Stomach smooth muscle (tissue), 2 donors: ENCODE measurements at regions not wholly inside any gene's neighbourhood (a gene's known extent, or its start where the extent isn't known, plus 50 kb on each side); places are given as distances from the start of the nearest gene placed in this dataset.

Experiments
- H3K27ac ChIP-seq: one replicate; pipeline ENCODE4 v1.7.0; 2013; ENCODE audit warnings: mild to moderate bottlenecking, low read length, inconsistent platforms
- H3K27me3 ChIP-seq, 2 donors: one replicate each; pipeline ENCODE4 v1.7.0; 2013; ENCODE audit warnings: low read length in 2 of 2; ENCODE audit not compliant: insufficient read depth in 2 of 2, control insufficient read depth in 1 of 2
- H3K36me3 ChIP-seq, 2 donors: one replicate each; pipeline ENCODE4 v1.7.0; 2013; ENCODE audit warnings: low read length in 2 of 2; ENCODE audit not compliant: control insufficient read depth in 2 of 2, insufficient read depth in 2 of 2
- H3K4me1 ChIP-seq: one replicate; pipeline ENCODE4 v1.7.0; 2013; ENCODE audit warnings: low read length; ENCODE audit not compliant: control insufficient read depth, insufficient read depth
- H3K4me3 ChIP-seq, 2 donors: one replicate each; pipeline ENCODE4 v1.7.0; 2013; ENCODE audit warnings: low read length in 2 of 2
- H3K9ac ChIP-seq, 2 donors: one replicate each; pipeline ENCODE4 v1.7.0; 2013; ENCODE audit warnings: low read length in 2 of 2, mild to moderate bottlenecking in 1 of 2
- H3K9me3 ChIP-seq, 2 donors: one replicate each; pipeline ENCODE4 v1.7.0; 2013; ENCODE audit warnings: low read length in 2 of 2; ENCODE audit not compliant: control insufficient read depth in 2 of 2
- donor health status: healthy.
- donor health status: Pancreatic carcinoma.

DNA sequence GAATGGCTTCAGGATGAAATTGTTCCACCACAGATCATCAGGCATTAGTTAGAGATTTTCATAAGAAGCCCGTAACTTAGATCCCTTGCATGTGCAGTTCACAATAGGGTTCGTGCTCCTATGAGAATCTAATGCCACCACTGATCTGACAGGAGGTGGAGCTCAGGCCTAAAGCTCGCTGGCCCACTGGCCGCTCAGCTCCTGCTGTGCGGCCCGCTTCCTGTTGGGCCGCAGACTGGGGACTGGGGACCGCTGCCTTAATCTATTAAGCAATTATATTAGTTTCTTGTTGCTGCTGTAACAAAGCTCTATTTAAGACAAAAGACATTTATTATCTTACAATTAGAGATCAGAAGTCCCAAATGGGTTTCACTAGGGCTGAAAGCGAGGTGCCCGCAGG lies 205.6 kb downstream of the LARP7 start:
- no peaks in the 10 kb centered on the region for H3K4me1 ChIP-seq
- no peaks in the 10 kb centered on the region for H3K27me3 ChIP-seq
- H3K27ac ChIP-seq, result no peak overlapping the region
- no peaks in the 10 kb centered on the region for H3K36me3 ChIP-seq
- H3K9me3 ChIP-seq, result no peaks in the 10 kb centered on the region
- no peak overlapping the region for H3K4me3 ChIP-seq
- no peak overlapping the region for H3K9ac ChIP-seq

DNA sequence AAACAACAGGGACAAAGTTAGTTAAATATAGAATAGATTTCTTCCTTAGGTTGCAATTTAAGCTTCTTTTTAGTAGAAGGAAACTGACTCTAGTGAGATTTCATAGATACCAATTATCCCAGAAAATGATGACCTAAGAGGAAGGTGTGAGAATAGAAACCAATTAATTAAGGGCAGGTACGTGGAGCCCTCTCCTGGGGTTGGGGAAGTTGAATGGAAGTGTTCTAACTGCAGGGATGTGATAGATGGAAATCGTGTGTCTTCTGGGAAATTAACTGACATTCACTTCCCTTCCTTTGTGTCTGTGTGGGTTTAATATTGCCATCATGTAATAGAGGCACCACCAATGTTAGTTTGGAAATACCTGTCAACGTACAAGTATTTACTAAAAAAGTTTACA lies 204.1 kb upstream of the ANK2 start:
- no peak overlapping the region for H3K4me3 ChIP-seq

DNA sequence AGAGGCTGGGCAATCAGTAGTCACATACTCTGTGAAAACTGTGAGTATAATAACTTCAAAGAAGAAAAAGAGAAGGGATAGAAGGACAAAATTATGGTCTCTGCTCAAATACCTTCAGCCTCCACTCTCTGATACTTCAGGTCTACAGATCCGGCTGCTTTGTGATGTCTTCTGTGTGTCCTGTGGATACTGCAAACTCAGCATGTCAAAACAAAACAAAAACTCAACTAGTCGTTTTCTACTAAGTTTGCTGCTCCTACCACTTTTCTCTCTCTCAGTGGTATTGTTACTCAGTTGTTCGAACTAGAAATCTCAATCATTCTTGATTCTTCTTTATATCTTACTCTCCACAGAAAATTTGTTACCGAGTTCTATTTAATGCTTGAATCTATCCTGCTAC lies 202.4 kb upstream of the ANK2 start:
- peaks cover 2% of the 10 kb centered on the region for H3K4me1 ChIP-seq
- no peak overlapping the region for H3K4me3 ChIP-seq
- no peaks in the 10 kb centered on the region for H3K27me3 ChIP-seq

More for the DNA sequence above, 204.1 kb upstream of the ANK2 start:
- H3K9ac ChIP-seq, result no peak overlapping the region
- no peaks in the 10 kb centered on the region for H3K27me3 ChIP-seq
- no peaks in the 10 kb centered on the region for H3K9me3 ChIP-seq
- H3K27ac ChIP-seq, result no peak overlapping the region
- H3K4me1 ChIP-seq, result peaks cover 2% of the 10 kb centered on the region
- no peaks in the 10 kb centered on the region for H3K36me3 ChIP-seq

DNA sequence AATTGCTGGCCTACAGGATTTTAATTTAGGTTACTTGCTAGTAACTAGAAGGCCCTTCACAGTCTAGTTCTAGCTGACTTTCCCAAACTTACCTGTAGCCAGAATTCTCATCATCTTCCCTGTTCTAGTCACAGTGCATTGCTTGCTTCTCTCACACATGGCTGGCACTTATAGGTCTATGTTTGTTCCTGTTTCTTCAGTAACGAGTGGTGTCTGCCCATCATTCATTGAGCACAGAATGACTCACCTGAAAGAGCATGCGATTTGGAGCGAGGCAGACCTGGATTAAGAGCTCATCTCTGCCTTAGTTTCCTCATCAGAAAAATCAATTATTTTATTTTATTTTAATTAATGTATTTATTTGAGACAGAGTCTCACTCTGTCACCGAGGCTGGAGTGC lies 201.7 kb upstream of the ANK2 start:
- Histone ChIP-seq H3K36me3 (no peaks in the 10 kb centered on the region), H3K4me3 (no peak overlapping the region), H3K9ac (no peak overlapping the region), H3K27me3 (no peaks in the 10 kb centered on the region), H3K9me3 (no peaks in the 10 kb centered on the region), H3K27ac (no peak overlapping the region), H3K4me1 (peaks cover 2% of the 10 kb centered on the region)

More for the DNA sequence above, 202.4 kb upstream of the ANK2 start:
- H3K27ac ChIP-seq, result no peak overlapping the region
- no peaks in the 10 kb centered on the region for H3K9me3 ChIP-seq
- no peaks in the 10 kb centered on the region for H3K36me3 ChIP-seq
- H3K9ac ChIP-seq, result no peak overlapping the region

DNA sequence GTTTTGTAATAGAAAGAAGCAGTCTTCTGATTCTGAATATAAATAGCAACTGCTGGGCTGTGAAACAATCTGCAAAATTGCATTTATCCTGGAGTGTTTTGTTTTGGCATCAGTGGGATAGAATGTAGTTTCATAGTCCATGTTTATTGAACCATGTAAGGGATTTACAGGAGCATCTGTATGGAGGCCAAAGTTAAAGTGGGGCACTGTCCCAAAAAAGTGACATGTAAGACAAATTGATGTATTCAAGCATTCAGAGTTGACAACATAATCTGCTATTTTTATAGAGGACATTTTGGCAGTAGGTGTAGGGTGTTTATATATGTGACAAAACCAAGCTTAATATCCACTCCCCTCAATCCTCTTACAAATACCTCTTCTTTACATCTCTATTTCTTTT lies 200.5 kb upstream of the ANK2 start:
- no peaks in the 10 kb centered on the region for H3K36me3 ChIP-seq
- H3K4me3 ChIP-seq, result no peak overlapping the region
- no peaks in the 10 kb centered on the region for H3K27me3 ChIP-seq
- peak overlapping the region; percentile 32 for H3K27ac ChIP-seq
- no peak overlapping the region for H3K9ac ChIP-seq
- no peaks in the 10 kb centered on the region for H3K9me3 ChIP-seq
- peaks cover 2% of the 10 kb centered on the region for H3K4me1 ChIP-seq

DNA sequence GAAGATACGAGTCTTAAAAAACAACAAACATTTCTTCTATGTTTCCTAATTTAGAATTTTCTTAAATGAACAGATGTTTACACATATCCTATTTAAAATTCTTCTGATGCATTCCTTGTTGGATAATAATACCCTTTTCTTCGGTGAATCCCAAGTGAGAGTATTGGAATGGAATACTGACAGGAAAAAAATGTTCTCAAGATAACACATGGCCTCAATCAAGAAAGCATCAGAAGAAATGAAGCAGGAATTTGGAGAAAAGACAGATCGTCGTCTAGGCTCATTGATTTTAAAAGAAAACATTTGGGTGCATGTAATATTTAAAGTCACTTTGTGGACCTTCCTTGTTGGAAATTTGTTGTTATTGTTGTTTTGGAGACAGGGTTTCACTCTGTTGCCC lies 196.9 kb upstream of the ANK2 start:
- no peak overlapping the region for H3K27ac ChIP-seq
- no peak overlapping the region for H3K4me3 ChIP-seq
- peaks cover 7% of the 10 kb centered on the region for H3K4me1 ChIP-seq

DNA sequence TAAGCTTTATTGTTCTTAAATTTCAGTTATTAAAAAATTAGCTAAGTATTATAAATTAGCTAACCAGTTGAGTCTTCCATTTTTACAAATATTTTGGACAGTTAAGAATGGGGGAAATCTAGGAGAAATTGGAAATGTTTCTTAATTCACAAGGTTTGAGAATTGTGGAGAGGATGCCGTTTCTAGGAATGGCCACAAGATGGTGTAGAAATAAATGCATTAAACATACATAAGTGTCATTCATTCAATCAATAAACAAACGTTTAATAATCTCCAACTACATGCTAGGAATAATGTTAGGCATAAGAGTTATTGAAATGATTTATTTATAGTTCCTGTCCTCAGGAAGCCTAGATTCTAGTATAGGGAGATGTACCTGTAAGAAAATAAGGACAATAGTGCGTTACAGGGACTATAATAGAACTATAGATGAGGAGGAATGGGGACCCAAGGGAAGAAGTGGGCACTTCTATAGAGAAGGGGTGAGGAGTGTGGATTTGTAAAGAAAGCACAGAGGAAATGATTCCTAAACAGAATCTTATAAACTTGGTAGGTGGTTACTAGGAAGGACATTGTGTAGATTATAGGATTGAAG lies 195.7 kb upstream of the ANK2 start:
- no peak overlapping the region for H3K4me3 ChIP-seq
- peaks cover 5% of the 10 kb centered on the region for H3K4me1 ChIP-seq
- H3K9me3 ChIP-seq, result no peaks in the 10 kb centered on the region
- no peaks in the 10 kb centered on the region for H3K36me3 ChIP-seq
- H3K9ac ChIP-seq, result no peak overlapping the region
- no peaks in the 10 kb centered on the region for H3K27me3 ChIP-seq
- peak overlapping the region; percentile 53 for H3K27ac ChIP-seq

More for the DNA sequence above, 196.9 kb upstream of the ANK2 start:
- H3K27me3 ChIP-seq, result no peaks in the 10 kb centered on the region
- H3K9ac ChIP-seq, result no peak overlapping the region
- H3K36me3 ChIP-seq, result no peaks in the 10 kb centered on the region
- H3K9me3 ChIP-seq, result no peaks in the 10 kb centered on the region

DNA sequence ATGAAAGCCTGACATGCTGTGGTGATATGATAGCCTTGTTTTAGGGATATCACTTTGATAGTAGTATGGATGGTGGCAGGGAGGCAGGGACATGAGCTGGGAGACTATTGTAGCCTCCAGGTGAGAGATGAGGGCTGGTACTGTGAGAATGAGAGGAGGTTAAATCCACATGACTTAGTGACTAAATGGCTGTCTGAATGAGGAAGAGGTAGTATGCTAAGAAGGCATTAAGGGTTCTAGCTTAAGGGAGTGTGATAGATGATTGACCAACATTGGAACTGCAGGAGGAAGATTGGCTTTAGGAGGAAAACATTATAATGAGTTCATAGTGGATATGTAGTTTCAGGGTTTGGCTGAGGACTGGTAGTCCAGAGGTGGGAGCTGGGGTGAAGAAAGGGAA lies 195.0 kb upstream of the ANK2 start:
- Histone ChIP-seq H3K9ac (no peak overlapping the region), H3K27ac (peak overlapping the region; percentile 53), H3K4me3 (no peak overlapping the region), H3K27me3 (no peaks in the 10 kb centered on the region), H3K9me3 (no peaks in the 10 kb centered on the region), H3K36me3 (no peaks in the 10 kb centered on the region), H3K4me1 (peaks cover 5% of the 10 kb centered on the region)

DNA sequence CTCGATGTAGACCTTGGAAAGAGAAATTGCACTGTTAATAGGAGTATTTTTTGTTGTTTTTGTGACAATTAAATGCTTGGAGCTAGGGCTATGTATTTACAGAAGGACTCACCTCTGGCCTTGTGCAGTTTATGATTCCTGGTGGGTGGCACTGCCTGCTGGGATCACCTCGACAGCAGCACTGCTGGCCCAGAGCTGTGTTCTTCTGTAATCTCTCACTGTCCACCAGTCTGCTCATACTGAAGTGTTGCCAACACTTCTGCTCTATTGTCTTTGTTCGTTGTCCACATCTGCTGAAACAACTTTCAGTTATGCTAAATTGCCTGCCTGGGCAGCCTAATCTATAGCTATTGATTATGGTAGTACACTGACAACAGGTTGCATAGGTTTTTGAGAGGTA lies 194.4 kb upstream of the ANK2 start:
- Histone ChIP-seq H3K9ac (peak overlapping the region in 1 of 2 donors; percentile 29), H3K27me3 (no peaks in the 10 kb centered on the region), H3K4me3 (peak overlapping the region in 1 of 2 donors; percentile 5), H3K27ac (peak overlapping the region; percentile 42), H3K36me3 (no peaks in the 10 kb centered on the region), H3K9me3 (no peaks in the 10 kb centered on the region), H3K4me1 (peaks cover 5% of the 10 kb centered on the region)

DNA sequence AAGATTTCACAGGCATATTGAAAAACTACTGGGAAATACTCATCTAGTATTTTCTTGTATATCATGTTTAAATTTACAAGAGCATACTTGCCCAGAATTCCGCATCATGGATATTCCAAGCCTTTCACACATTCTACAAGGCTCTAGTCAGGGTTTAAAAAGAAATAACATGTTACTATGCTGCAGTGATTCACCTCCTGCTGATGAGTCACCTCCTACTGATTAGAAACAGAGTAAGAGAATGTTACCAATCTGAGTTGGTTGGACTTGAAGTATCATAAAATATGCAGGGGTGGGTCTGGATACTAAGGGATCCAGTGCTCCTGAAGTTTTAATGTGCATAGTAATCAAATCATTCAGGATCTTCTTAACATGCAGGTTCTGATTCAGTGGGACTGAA lies 192.0 kb upstream of the ANK2 start:
- Histone ChIP-seq H3K36me3 (no peaks in the 10 kb centered on the region), H3K27ac (no peak overlapping the region)

DNA sequence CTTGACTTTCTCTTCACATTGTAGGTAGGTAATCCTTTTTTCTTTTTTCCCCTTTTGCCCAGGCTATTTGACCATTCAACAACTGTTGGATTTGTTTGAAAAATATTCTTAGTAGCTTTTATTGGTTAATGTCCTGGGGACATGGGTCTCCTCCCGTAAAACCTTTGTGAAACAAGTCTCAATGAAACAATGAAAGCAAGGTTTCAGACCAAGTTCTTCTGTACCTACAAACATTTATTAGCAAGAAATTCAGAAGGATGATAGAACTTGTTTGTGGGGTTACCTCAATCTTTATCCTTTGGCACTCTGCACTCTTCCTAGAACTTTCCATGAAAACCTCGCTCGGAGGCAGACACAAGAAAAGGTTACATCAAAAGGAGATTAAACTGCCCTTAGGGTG lies 190.7 kb upstream of the ANK2 start:
- Histone ChIP-seq H3K9ac (no peak overlapping the region), H3K27ac (no peak overlapping the region), H3K4me1 (peaks cover 5% of the 10 kb centered on the region), H3K9me3 (no peaks in the 10 kb centered on the region), H3K4me3 (no peak overlapping the region), H3K27me3 (no peaks in the 10 kb centered on the region), H3K36me3 (no peaks in the 10 kb centered on the region)

More for the DNA sequence above, 192.0 kb upstream of the ANK2 start:
- no peak overlapping the region for H3K4me3 ChIP-seq
- H3K9ac ChIP-seq, result no peak overlapping the region
- H3K4me1 ChIP-seq, result peaks cover 5% of the 10 kb centered on the region
- H3K9me3 ChIP-seq, result no peaks in the 10 kb centered on the region
- H3K27me3 ChIP-seq, result no peaks in the 10 kb centered on the region
